GM23248 (cell line): ENCODE measurements at regions not wholly inside any gene's neighbourhood (a gene's known extent, or its start where the extent isn't known, plus 50 kb on each side); places are given as distances from the start of the nearest gene placed in this dataset.
"Not testable (repeated sequence)": the region's sequence is repeated elsewhere in the genome, so short reads cannot be mapped to it uniquely, and the experiment has no call there.

Source experiments
- DNase-seq: peaks from one replicate; pipeline ENCODE4 v3.0.0-alpha.2; 2015
- H2AFZ ChIP-seq: fragments of 200-600 bp; sonication (generic); 2 replicates; pipeline ENCODE4 v1.6.1; 2016; ENCODE audit warnings: antibody characterized with exemption
- H3F3A ChIP-seq: fragments of 200-600 bp; sonication (generic); 2 replicates; pipeline ENCODE4 v1.6.1; 2016; ENCODE audit warnings: mild to moderate bottlenecking, antibody characterized with exemption, mixed run types; ENCODE audit not compliant: insufficient read depth
- H3K27ac ChIP-seq: fragments of 200-600 bp; sonication (generic); 2 replicates; pipeline ENCODE4 v1.5.1; 2016; ENCODE audit warnings: mild to moderate bottlenecking
- H3K27me3 ChIP-seq: fragments of 200-600 bp; sonication (generic); replicated peaks from 2 replicates; pipeline ENCODE4 v1.6.1; 2016; ENCODE audit warnings: mild to moderate bottlenecking; ENCODE audit not compliant: insufficient read depth
- H3K36me3 ChIP-seq: fragments of 200-600 bp; sonication (generic); 2 replicates; pipeline ENCODE4 v1.6.1; 2016; ENCODE audit warnings: low read depth, mild to moderate bottlenecking
- H3K4me1 ChIP-seq: fragments of 200-600 bp; sonication (generic); 2 replicates; pipeline ENCODE4 v1.6.1; 2016; ENCODE audit warnings: mild to moderate bottlenecking; ENCODE audit not compliant: insufficient read depth
- H3K4me2 ChIP-seq: fragments of 200-600 bp; sonication (generic); one replicate; pipeline ENCODE4 v1.6.1; 2016; ENCODE audit warnings: mild to moderate bottlenecking; ENCODE audit not compliant: unreplicated experiment
- H3K4me3 ChIP-seq: fragments of 200-600 bp; sonication (generic); 2 replicates; pipeline ENCODE4 v1.5.1; 2016; ENCODE audit warnings: mild to moderate bottlenecking
- H3K79me2 ChIP-seq: fragments of 200-600 bp; sonication (generic); 2 replicates; pipeline ENCODE4 v1.6.1; 2016; ENCODE audit warnings: mild to moderate bottlenecking; ENCODE audit not compliant: insufficient read depth
- H3K9ac ChIP-seq: fragments of 200-600 bp; sonication (generic); 2 replicates; pipeline ENCODE4 v1.6.1; 2016; ENCODE audit warnings: mild to moderate bottlenecking
- H3K9me2 ChIP-seq: fragments of 200-600 bp; sonication (generic); 2 replicates; pipeline ENCODE4 v1.6.1; 2016; ENCODE audit warnings: mixed run types, mild to moderate bottlenecking, moderate library complexity; ENCODE audit not compliant: insufficient read depth
- H3K9me3 ChIP-seq: fragments of 200-600 bp; sonication (generic); one replicate; pipeline ENCODE4 v1.6.1; 2017; ENCODE audit warnings: low read depth
- H4K20me1 ChIP-seq: fragments of 200-600 bp; sonication (generic); 2 replicates; pipeline ENCODE4 v1.6.0; 2016; ENCODE audit not compliant: insufficient read depth
- EZH2 ChIP-seq: fragments of 200-600 bp; sonication (generic); IDR thresholded peaks from 2 replicates; pipeline ENCODE4 v1.6.1; 2018; ENCODE audit warnings: antibody characterized with exemption, mild to moderate bottlenecking; ENCODE audit not compliant: insufficient read depth, poor library complexity, severe bottlenecking
- EZH2phosphoT487 ChIP-seq: fragments of 200-600 bp; sonication (generic); IDR thresholded peaks from 2 replicates; pipeline ENCODE4 v1.6.1; 2018; ENCODE audit warnings: antibody characterized with exemption, moderate library complexity, mild to moderate bottlenecking, low read depth; ENCODE audit not compliant: insufficient read depth
- WGBS, 2 experiments: methylation state at CpG; one replicate each; pipeline ENCODE4 v1.1.6; 2015 to 2017; ENCODE audit warnings: low lambda C conversion rate in 2 of 2, low coverage in 1 of 2; ENCODE audit errors: missing lambda C conversion rate in 2 of 2; 5-methylcytosine and 5-hydroxymethylcytosine counted together
- in situ Hi-C: fragments of 300-500 bp; cut with MboI; formaldehyde crosslinking; loops from 2 replicates; pipeline ENCODE4 v1.15.0; 2020

GRCh38 chr5:72681781-72682180 lies 134.7 kb upstream of the TNPO1 start:
- Histone ChIP-seq H3K9me2 (no peaks in the 10 kb centered on the region), H3K4me1 (no peaks in the 10 kb centered on the region), H3K36me3 (no peaks in the 10 kb centered on the region), H3K4me3 (no peak overlapping the region), H4K20me1 (no peaks in the 10 kb centered on the region), H3K9me3 (no peaks in the 10 kb centered on the region), H3K4me2 (no peak overlapping the region), H2AFZ (no peak overlapping the region), H3K27ac (no peak overlapping the region), H3K9ac (no peak overlapping the region), H3K79me2 (no peaks in the 10 kb centered on the region), H3F3A (no peaks in the 10 kb centered on the region), H3K27me3 (0 out of 2 replicates have a peak, but pooled peaks cover 5% of the 10 kb centered on the region)
- DNase-seq = no peak
- WGBS, 2 experiments = 43 to 51% methylated on average over 3 of the region's 3 CpGs
- in situ Hi-C loops = no loop called here
- TF ChIP-seq EZH2 = no peak

- Histone ChIP-seq H3K4me2 (no peak overlapping the region), H3K9me3 (no peaks in the 10 kb centered on the region), H4K20me1 (no peaks in the 10 kb centered on the region), H3F3A (no peaks in the 10 kb centered on the region), H3K27ac (no peak overlapping the region), H3K9ac (no peak overlapping the region), H3K36me3 (no peaks in the 10 kb centered on the region), H3K27me3 (no peaks in the 10 kb centered on the region), H3K4me1 (no peaks in the 10 kb centered on the region), H3K4me3 (no peak overlapping the region), H3K79me2 (no peaks in the 10 kb centered on the region), H2AFZ (no peak overlapping the region), H3K9me2 (no peaks in the 10 kb centered on the region)
- in situ Hi-C loops = no loop called here
- no peak for DNase-seq
- 32 to 36% methylated on average over 1 of the region's 1 CpG for WGBS, 2 experiments
- TF ChIP-seq EZH2 (no peak), EZH2phosphoT487 (no peak)
Measured at GRCh38 chr5:72677447-72677846, 139.0 kb upstream of the TNPO1 start.

- H3K27me3 ChIP-seq, H3K9me3 ChIP-seq, H3K4me1 ChIP-seq, H4K20me1 ChIP-seq, H3K9ac ChIP-seq, H3K79me2 ChIP-seq, H3K27ac ChIP-seq, H3K4me2 ChIP-seq, in situ Hi-C loops, H3K9me2 ChIP-seq, H3F3A ChIP-seq, DNase-seq, H2AFZ ChIP-seq, H3K4me3 ChIP-seq, H3K36me3 ChIP-seq: not testable (repeated sequence)
- WGBS, 2 experiments = 60 to 70% methylated on average over 8 of the region's 8 CpGs
Measured at GRCh38 chr5:72676831-72677230, 139.6 kb upstream of the TNPO1 start.

GRCh38 chr5:72673623-72674022 lies 142.8 kb upstream of the TNPO1 start:
- in situ Hi-C loops = no loop called here
- Histone ChIP-seq H3K9me2 (no peaks in the 10 kb centered on the region), H3K27ac (no peak overlapping the region), H3K9ac (no peak overlapping the region), H2AFZ (no peak overlapping the region), H4K20me1 (no peaks in the 10 kb centered on the region), H3K4me3 (no peak overlapping the region), H3K36me3 (no peaks in the 10 kb centered on the region), H3K4me2 (no peak overlapping the region), H3K79me2 (no peaks in the 10 kb centered on the region), H3K4me1 (no peaks in the 10 kb centered on the region), H3K9me3 (no peaks in the 10 kb centered on the region), H3K27me3 (peaks cover 11% of the 10 kb centered on the region; the same call in 1 of the 2 replicates), H3F3A (no peaks in the 10 kb centered on the region)
- TF ChIP-seq EZH2phosphoT487 = no peak
- no peak for TF ChIP-seq EZH2
- no peak for DNase-seq

- H3K9me2 ChIP-seq = no peaks in the 10 kb centered on the region
- no peak overlapping the region for H3K27ac ChIP-seq
- H3F3A ChIP-seq = no peaks in the 10 kb centered on the region
- H3K9me3 ChIP-seq = no peaks in the 10 kb centered on the region
- H3K4me1 ChIP-seq = no peaks in the 10 kb centered on the region
- no peak overlapping the region for H3K4me2 ChIP-seq
- no peaks in the 10 kb centered on the region for H3K79me2 ChIP-seq
- H4K20me1 ChIP-seq = no peaks in the 10 kb centered on the region
- H3K9ac ChIP-seq = no peak overlapping the region
- H3K36me3 ChIP-seq = no peaks in the 10 kb centered on the region
- no peak overlapping the region for H2AFZ ChIP-seq
- no peak overlapping the region for H3K4me3 ChIP-seq
- in situ Hi-C loops = no loop called here
- no peak for TF ChIP-seq EZH2
- TF ChIP-seq EZH2phosphoT487 = no peak
- peaks cover 11% of the 10 kb centered on the region; the same call in 1 of the 2 replicates for H3K27me3 ChIP-seq
- DNase-seq = no peak
Measured at GRCh38 chr5:72673180-72673579, 143.3 kb upstream of the TNPO1 start.
